ENCODE measurements at regions not wholly inside any gene's neighbourhood (a gene's known extent, or its start where the extent isn't known, plus 50 kb on each side); places are given as distances from the start of the nearest gene placed in this dataset.

DNA sequence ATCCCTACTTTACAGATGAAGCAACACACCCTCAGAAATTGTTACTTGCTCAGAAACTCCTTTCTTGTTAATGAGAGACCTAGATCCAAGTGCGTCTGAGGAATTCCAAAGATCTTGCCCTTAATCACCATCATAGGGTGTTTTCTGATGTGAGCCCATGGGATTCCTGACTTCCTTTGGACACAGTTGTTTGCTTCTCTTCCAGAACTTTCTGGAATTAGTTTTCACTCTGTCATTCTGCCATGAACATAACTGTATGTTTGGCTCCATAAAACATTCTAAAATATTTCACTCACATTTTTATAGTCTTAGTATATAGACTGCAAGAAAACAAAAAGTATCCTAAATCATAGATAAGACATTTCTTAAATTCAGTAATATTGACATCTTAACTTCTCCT, 593.9 kb upstream of the SOX11 start:
- TF ChIP-seq CTCF (IDR thresholded peaks at IDR 0.05), result no peak
- ATAC-seq (ENCODE audit: insufficient number of reproducible peaks, low FRiP score, low read depth) (no peak), DNase-seq (ENCODE audit: low spot score) (no peak)
- Histone ChIP-seq H3K4me3 (no peak overlapping the region), H3K27me3 (replicated peaks; ENCODE audit: insufficient read depth) (no peaks in the 10 kb centered on the region), H3K9me3 (no peaks in the 10 kb centered on the region), H3K4me1 (ENCODE audit: control insufficient read depth in 1 of 2, low read depth in 2 of 2) (no peaks in the 10 kb centered on the region), H3K27ac (no peak overlapping the region), H3K36me3 (no peaks in the 10 kb centered on the region)

DNA sequence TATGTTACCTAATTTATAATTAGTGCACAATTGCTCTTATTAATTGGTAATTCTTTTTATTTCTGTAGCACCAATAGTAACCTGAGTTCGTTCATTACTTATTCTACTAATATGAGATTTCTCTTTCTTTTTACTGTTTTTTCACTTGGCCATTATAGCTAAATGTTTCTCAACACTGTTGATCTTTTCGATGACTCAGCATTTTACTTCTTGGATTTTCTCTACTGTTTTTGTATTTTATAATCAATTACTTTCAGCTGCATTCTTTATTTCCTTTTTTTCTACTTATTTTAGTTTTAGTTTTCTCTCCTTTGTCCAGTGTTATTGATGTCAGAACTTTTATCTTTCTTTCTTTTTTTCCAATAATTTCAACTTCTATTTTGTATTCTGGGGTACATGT, 589.4 kb upstream of the SOX11 start:
- H3K4me1 ChIP-seq (ENCODE audit: control insufficient read depth in 1 of 2, low read depth in 2 of 2), result no peaks in the 10 kb centered on the region
- no peaks in the 10 kb centered on the region for H3K27me3 ChIP-seq (replicated peaks; ENCODE audit: insufficient read depth)
- no peak for TF ChIP-seq CTCF (IDR thresholded peaks at IDR 0.05)
- H3K4me3 ChIP-seq, result no peak overlapping the region
- H3K27ac ChIP-seq, result no peak overlapping the region
- DNase-seq (ENCODE audit: low spot score), result no peak
- H3K36me3 ChIP-seq, result no peaks in the 10 kb centered on the region
- ATAC-seq (ENCODE audit: insufficient number of reproducible peaks, low FRiP score, low read depth), result no peak
- H3K9me3 ChIP-seq, result no peaks in the 10 kb centered on the region

- H3K4me3 ChIP-seq, result no peak overlapping the region
- no peak for TF ChIP-seq CTCF (IDR thresholded peaks at IDR 0.05)
- H3K9me3 ChIP-seq, result peaks cover 4% of the 10 kb centered on the region
- no peaks in the 10 kb centered on the region for H3K4me1 ChIP-seq (ENCODE audit: control insufficient read depth in 1 of 2, low read depth in 2 of 2)
- H3K27me3 ChIP-seq (replicated peaks; ENCODE audit: insufficient read depth), result no peaks in the 10 kb centered on the region
- ATAC-seq (ENCODE audit: insufficient number of reproducible peaks, low FRiP score, low read depth) (no peak), DNase-seq (ENCODE audit: low spot score) (no peak)
- H3K36me3 ChIP-seq, result no peaks in the 10 kb centered on the region
- H3K27ac ChIP-seq, result no peak overlapping the region
These were observed 580.6 kb upstream of the SOX11 start for GRCh38 chr2:5111581-5111980.

DNA sequence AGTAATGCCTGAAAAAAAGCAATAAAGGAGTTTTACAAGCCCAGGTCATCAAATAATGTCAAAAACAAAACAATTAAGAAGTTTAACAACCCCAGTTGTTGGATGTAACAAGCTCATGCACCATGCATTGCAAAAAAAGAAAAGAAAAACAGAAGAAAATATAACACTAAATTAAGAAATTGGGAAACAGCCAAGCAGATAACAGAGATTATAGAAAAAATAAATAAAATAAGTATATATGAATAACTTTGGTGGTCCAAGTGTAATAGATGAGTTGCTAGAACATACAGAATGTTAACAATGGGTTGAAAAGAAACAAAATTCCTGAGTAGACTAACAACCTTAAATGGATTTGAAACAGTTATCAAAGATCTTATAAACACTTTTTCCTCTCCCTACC, 573.1 kb upstream of the SOX11 start:
- H3K27me3 ChIP-seq (replicated peaks; ENCODE audit: insufficient read depth), result no peaks in the 10 kb centered on the region
- H3K4me1 ChIP-seq (ENCODE audit: control insufficient read depth in 1 of 2, low read depth in 2 of 2), result no peaks in the 10 kb centered on the region
- no peak for TF ChIP-seq CTCF (IDR thresholded peaks at IDR 0.05)
- no peaks in the 10 kb centered on the region for H3K9me3 ChIP-seq
- no peak for DNase-seq (ENCODE audit: low spot score)
- H3K4me3 ChIP-seq, result no peak overlapping the region
- H3K36me3 ChIP-seq, result no peaks in the 10 kb centered on the region
- no peak for ATAC-seq (ENCODE audit: insufficient number of reproducible peaks, low FRiP score, low read depth)
- H3K27ac ChIP-seq, result no peak overlapping the region

DNA sequence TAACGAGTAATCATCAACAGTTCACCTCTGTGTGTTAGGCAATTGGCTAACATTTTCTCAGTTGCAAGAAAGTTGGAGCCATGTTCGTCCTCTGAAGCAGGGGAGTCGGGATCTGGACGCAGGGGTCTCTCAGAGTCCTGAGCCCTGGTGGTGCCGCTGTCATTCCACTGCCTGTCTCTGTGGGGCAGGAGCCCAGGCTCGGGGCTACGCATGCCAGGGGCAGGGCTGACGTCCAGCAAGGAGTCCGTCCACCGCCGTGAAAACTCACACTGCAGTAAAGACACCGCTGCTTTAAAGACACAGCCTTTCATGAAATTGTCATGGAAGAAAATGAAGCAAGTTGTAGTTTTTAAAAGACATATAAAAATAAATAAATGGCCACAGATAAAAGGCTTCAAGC, 571.1 kb upstream of the SOX11 start:
- Histone ChIP-seq H3K4me1 (ENCODE audit: control insufficient read depth in 1 of 2, low read depth in 2 of 2) (no peaks in the 10 kb centered on the region), H3K27me3 (replicated peaks; ENCODE audit: insufficient read depth) (no peaks in the 10 kb centered on the region), H3K4me3 (no peak overlapping the region), H3K27ac (no peak overlapping the region), H3K9me3 (no peaks in the 10 kb centered on the region), H3K36me3 (no peaks in the 10 kb centered on the region)
- no peak for TF ChIP-seq CTCF (IDR thresholded peaks at IDR 0.05)
- ATAC-seq (ENCODE audit: insufficient number of reproducible peaks, low FRiP score, low read depth), result no peak
- no peak for DNase-seq (ENCODE audit: low spot score)

Measured in thoracic aorta (tissue), 2 donors.